ENCODE measurements at regions not wholly inside any gene's neighbourhood (a gene's known extent, or its start where the extent isn't known, plus 50 kb on each side); places are given as distances from the start of the nearest gene placed in this dataset.

- no peak for DNase-seq (ENCODE audit: extremely low spot score)
- no peak for TF ChIP-seq ELF4 (IDR thresholded peaks at IDR 0.05)
- TF ChIP-seq TARDBP (IDR thresholded peaks at IDR 0.05) = no peak
- no peak for TF ChIP-seq SUZ12 (IDR thresholded peaks at IDR 0.05)
- TF ChIP-seq BHLHE40 (IDR thresholded peaks at IDR 0.05; ENCODE audit: borderline replicate concordance) = no peak
- no peak for TF ChIP-seq L3MBTL2 (conservative IDR thresholded peaks at IDR 0.05)
- no peak for TF ChIP-seq CTBP1 (IDR thresholded peaks at IDR 0.05; ENCODE audit: borderline replicate concordance)
- TF ChIP-seq, protein P1, sequence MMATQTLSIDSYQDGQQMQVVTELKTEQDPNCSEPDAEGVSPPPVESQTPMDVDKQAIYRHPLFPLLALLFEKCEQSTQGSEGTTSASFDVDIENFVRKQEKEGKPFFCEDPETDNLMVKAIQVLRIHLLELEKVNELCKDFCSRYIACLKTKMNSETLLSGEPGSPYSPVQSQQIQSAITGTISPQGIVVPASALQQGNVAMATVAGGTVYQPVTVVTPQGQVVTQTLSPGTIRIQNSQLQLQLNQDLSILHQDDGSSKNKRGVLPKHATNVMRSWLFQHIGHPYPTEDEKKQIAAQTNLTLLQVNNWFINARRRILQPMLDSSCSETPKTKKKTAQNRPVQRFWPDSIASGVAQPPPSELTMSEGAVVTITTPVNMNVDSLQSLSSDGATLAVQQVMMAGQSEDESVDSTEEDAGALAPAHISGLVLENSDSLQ (IDR thresholded peaks at IDR 0.05) = no peak
- no peak for TF ChIP-seq FOXM1 (IDR thresholded peaks at IDR 0.05; ENCODE audit: borderline replicate concordance)
- TF ChIP-seq FOXA1 (IDR thresholded peaks at IDR 0.05) = no peak
- TF ChIP-seq SP1 (IDR thresholded peaks at IDR 0.05) = no peak
- no peak for TF ChIP-seq ZNF384 (IDR thresholded peaks at IDR 0.05)
- no peak for TF ChIP-seq LEF1 (IDR thresholded peaks at IDR 0.05; ENCODE audit: borderline replicate concordance)
- TF ChIP-seq HDGF (IDR thresholded peaks at IDR 0.05; ENCODE audit: borderline replicate concordance) = no peak
- no peak for TF ChIP-seq ARNT (IDR thresholded peaks at IDR 0.05)
- no peak for TF ChIP-seq NFRKB (IDR thresholded peaks at IDR 0.05)
- TF ChIP-seq FOXK2 (IDR thresholded peaks at IDR 0.05) = no peak
- CTCF ChIA-PET = no interaction called here
- POLR2A ChIA-PET = no interaction called here
Measured at GRCh38 chr10:26952094-26952493, 91.3 kb upstream of the ABI1 start.

DNA sequence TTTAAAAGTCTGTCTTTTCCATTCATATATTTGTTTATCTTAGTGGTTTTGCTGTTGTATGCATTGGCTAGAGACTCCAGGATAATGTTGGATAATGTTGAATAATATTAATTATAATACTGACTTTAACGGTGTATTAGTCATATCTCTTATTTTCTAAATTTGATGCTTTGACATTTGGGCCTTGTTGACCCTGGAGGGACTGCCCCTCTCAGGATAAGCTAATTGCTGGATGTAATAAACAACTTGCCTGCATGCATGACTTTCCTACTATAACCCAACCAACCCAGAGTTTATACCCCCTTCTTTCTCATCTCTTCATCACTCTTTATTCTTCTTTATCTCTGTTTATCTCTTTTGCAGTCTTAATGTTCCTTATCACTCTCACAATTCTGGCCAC is 90.9 kb upstream of the ABI1 start:
- DNase-seq (ENCODE audit: extremely low spot score) = no peak
- CTCF ChIA-PET = no interaction called here
- no peak for TF ChIP-seq ZNF384 (IDR thresholded peaks at IDR 0.05)
- TF ChIP-seq LEF1 (IDR thresholded peaks at IDR 0.05; ENCODE audit: borderline replicate concordance) = no peak
- no peak for TF ChIP-seq L3MBTL2 (conservative IDR thresholded peaks at IDR 0.05)
- no peak for TF ChIP-seq ELF4 (IDR thresholded peaks at IDR 0.05)
- TF ChIP-seq FOXA1 (IDR thresholded peaks at IDR 0.05) = no peak
- no peak for TF ChIP-seq FOXK2 (IDR thresholded peaks at IDR 0.05)
- no peak for TF ChIP-seq CTBP1 (IDR thresholded peaks at IDR 0.05; ENCODE audit: borderline replicate concordance)
- no peak for TF ChIP-seq ARNT (IDR thresholded peaks at IDR 0.05)
- TF ChIP-seq, protein P1 (IDR thresholded peaks at IDR 0.05) = no peak
- no peak for TF ChIP-seq FOXM1 (IDR thresholded peaks at IDR 0.05; ENCODE audit: borderline replicate concordance)
- no peak for TF ChIP-seq SUZ12 (IDR thresholded peaks at IDR 0.05)
- no peak for TF ChIP-seq HDGF (IDR thresholded peaks at IDR 0.05; ENCODE audit: borderline replicate concordance)
- no peak for TF ChIP-seq NFRKB (IDR thresholded peaks at IDR 0.05)
- no peak for TF ChIP-seq SP1 (IDR thresholded peaks at IDR 0.05)
- no peak for TF ChIP-seq BHLHE40 (IDR thresholded peaks at IDR 0.05; ENCODE audit: borderline replicate concordance)
- no peak for TF ChIP-seq TARDBP (IDR thresholded peaks at IDR 0.05)
- POLR2A ChIA-PET = no interaction called here

DNA sequence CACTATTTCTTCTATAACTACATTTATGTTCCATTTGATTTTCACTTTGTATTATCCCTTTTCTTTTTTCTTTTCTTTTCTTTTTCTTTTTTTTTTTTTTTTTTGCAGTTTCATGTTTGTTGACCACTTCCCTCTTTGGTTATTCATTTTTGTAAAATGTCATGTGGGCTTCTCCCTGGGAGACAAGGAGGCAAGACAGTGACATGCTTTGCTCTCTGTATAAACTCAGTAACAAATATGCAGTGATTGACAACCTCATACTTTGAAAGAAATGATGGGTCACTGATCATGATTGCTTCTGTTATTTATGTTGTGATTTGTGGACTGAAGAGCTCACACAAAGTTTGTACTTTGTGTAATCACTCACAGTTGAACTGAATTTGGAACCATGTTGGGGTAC is 90.2 kb upstream of the ABI1 start:
- CTCF ChIA-PET = no interaction called here
- POLR2A ChIA-PET = no interaction called here
- TF ChIP-seq FOXK2 (IDR thresholded peaks at IDR 0.05) (no peak), NFRKB (IDR thresholded peaks at IDR 0.05) (no peak), SUZ12 (IDR thresholded peaks at IDR 0.05) (no peak), FOXM1 (IDR thresholded peaks at IDR 0.05; ENCODE audit: borderline replicate concordance) (no peak), CTBP1 (IDR thresholded peaks at IDR 0.05; ENCODE audit: borderline replicate concordance) (no peak), HDGF (IDR thresholded peaks at IDR 0.05; ENCODE audit: borderline replicate concordance) (no peak), SP1 (IDR thresholded peaks at IDR 0.05) (no peak), BHLHE40 (IDR thresholded peaks at IDR 0.05; ENCODE audit: borderline replicate concordance) (no peak), TARDBP (IDR thresholded peaks at IDR 0.05) (no peak), LEF1 (IDR thresholded peaks at IDR 0.05; ENCODE audit: borderline replicate concordance) (no peak), L3MBTL2 (conservative IDR thresholded peaks at IDR 0.05) (no peak), ZNF384 (IDR thresholded peaks at IDR 0.05) (no peak), ARNT (IDR thresholded peaks at IDR 0.05) (no peak), ELF4 (IDR thresholded peaks at IDR 0.05) (no peak), FOXA1 (IDR thresholded peaks at IDR 0.05) (no peak)
- TF ChIP-seq, protein P1 (IDR thresholded peaks at IDR 0.05) = no peak
- no peak for DNase-seq (ENCODE audit: extremely low spot score)

- TF ChIP-seq HDGF (IDR thresholded peaks at IDR 0.05; ENCODE audit: borderline replicate concordance) (no peak), FOXA1 (IDR thresholded peaks at IDR 0.05) (no peak), ELF4 (IDR thresholded peaks at IDR 0.05) (no peak), ARNT (IDR thresholded peaks at IDR 0.05) (no peak), SUZ12 (IDR thresholded peaks at IDR 0.05) (no peak), SP1 (IDR thresholded peaks at IDR 0.05) (no peak), L3MBTL2 (conservative IDR thresholded peaks at IDR 0.05) (no peak)
- TF ChIP-seq, protein P1 (IDR thresholded peaks at IDR 0.05) = no peak
- ChIA-PET POLR2A (no interaction called here), CTCF (no interaction called here)
- DNase-seq (ENCODE audit: extremely low spot score) = no peak
Measured at GRCh38 chr10:26946102-26946811, 85.5 kb upstream of the ABI1 start.

DNA sequence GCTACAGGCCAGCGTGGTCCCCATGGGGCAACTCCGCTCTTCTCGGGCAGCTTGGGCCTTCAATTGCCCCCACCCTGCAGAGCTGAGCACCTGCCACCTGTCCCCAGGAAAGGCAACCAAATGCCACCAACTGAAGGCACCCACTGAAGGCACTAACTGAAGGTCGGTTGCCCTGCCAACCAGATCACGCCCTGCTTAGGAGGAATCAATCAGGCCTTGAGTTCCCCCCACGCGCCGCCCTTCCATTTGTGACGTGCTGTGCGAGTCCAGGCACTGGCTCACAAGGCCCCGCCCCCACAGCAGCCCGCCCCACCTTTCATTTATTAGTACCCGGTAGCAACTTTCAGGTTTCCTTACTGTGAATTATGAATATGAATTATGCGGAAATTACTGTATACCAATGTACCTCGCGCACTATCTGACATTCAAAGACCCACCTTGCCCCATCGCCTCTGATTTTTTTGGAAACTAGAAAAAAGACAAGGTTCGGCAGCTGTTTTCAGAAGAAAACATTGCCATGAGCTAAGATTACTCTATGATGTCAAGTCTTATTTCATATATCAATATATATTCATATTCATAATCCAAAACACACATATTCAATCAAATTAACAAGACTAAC is 83.6 kb upstream of the ABI1 start:
- DNase-seq (ENCODE audit: extremely low spot score) = no peak
- ChIA-PET CTCF (no interaction called here), POLR2A (no interaction called here)
- no peak for TF ChIP-seq L3MBTL2 (conservative IDR thresholded peaks at IDR 0.05)
- no peak for TF ChIP-seq ELF4 (IDR thresholded peaks at IDR 0.05)
- no peak for TF ChIP-seq SP1 (IDR thresholded peaks at IDR 0.05)
- TF ChIP-seq BHLHE40 (IDR thresholded peaks at IDR 0.05; ENCODE audit: borderline replicate concordance) = no peak
- TF ChIP-seq ZNF384 (IDR thresholded peaks at IDR 0.05) = no peak
- no peak for TF ChIP-seq LEF1 (IDR thresholded peaks at IDR 0.05; ENCODE audit: borderline replicate concordance)
- TF ChIP-seq, protein P1 (IDR thresholded peaks at IDR 0.05) = no peak
- no peak for TF ChIP-seq NFRKB (IDR thresholded peaks at IDR 0.05)
- no peak for TF ChIP-seq HDGF (IDR thresholded peaks at IDR 0.05; ENCODE audit: borderline replicate concordance)
- no peak for TF ChIP-seq SUZ12 (IDR thresholded peaks at IDR 0.05)
- no peak for TF ChIP-seq CTBP1 (IDR thresholded peaks at IDR 0.05; ENCODE audit: borderline replicate concordance)

Measured in HEK293T (cell line).